NCI-H748 treated with DMSO at 0.1 percent for 48 hours (cell line): ENCODE measurements at regions not wholly inside any gene's neighbourhood (a gene's known extent, or its start where the extent isn't known, plus 50 kb on each side); places are given as distances from the start of the nearest gene placed in this dataset.

Experiments
- DNase-seq: peaks from one replicate; lab custom pipeline; 2025; lab: John Stamatoyannopoulos, UW

- DNase-seq, result no peak
Observed at GRCh38 chr22:44442186-44442815, 55.7 kb downstream of the RTL6 start.

GRCh38 chr22:44441401-44442185 lies 56.4 kb downstream of the RTL6 start:
- no peak for DNase-seq

- no peak for DNase-seq
Observed at GRCh38 chr22:44440224-44441160, 57.5 kb downstream of the RTL6 start.

DNA sequence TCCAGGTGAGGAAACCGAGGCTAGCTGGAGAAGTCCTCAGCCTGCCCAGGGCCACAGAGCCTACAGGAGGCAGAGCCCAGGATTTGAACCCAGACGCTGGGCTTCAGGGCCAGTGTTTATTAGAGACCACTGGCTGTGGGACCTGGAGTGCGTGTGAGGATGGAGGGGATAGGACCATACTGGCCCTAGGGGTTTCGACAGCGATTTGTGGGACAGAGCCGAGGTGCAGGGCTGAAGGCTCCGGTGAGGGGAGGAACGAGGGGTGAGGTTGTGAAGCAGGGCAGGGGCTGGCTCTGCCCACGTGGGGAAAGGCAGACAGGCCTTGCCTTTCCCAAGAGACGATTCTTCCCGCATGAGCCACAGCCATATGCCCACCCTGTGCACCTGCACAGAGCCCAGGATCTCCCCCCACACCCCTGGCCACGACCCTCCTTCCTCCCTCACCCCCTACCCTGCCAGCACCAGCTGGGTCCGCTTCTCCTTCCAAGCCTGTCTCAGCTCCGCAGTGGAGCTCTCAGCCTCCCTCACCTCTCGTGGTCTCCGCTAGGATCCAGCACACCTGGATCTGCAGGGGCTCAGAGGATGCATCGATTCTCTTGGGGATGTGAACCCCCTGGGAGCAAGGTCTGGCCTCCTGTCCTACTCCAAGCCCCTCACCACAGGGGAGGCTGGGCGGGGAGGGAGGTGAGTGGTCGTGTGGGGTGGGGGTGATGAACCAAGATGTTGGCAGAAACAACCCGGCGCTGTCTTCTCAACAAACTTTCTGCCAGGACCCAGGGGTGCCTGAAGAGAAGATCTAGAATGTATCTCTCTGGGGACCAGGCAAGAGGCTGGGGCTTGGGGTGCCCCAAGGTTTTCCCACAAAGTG lies 58.4 kb downstream of the RTL6 start:
- DNase-seq, result no peak

DNA sequence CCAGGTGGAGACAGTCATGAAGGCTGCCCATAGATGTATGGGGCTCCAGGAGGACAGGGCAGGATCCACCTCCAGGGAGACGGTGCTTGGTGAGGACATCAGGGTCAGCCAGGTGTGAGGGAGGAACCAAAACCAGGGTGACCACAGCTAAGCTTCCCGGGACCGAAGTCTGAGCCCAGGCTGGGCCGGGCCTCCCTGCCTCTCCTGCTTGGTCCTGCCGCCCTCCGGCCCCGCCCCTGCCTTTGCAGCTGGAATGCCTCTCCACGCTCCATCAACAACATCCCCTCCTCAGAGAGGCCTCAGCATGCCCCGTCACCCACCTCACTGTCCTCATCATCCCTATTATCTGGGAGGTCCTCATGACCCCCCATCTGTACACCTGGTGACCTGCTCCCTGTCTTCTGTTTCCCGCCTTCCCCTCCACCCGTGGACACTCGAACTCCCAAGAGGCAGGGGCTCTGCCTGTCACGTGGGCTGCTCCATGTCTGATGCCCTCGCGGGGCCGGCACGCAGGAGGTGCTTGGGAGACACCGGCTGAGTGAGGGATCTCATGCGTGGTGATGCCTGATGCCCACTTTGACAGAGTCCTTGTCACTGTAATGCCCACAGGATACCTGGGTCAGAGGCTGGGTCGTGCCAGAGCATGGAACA lies 59.4 kb downstream of the RTL6 start:
- no peak for DNase-seq

DNA sequence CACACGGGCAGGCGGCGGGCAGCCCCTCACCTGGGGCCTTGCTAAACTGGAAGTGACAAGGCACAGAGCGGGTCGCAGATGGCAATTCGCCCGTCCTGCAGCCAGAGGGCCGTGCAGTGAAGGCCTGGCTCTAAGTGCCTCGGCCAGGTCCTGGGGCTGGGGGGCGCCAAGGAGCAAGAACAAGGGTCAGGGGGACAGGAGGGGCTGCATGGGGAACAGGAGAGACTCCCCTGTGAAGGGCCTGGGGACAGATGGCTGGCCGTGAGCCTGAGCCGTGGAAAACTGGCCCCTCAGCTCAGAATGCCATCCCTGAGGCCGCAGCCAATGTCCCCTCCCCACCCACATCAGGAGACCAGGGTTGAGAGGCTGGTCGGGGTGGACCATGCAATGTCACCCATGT lies 60.0 kb downstream of the RTL6 start:
- DNase-seq, result no peak

DNA sequence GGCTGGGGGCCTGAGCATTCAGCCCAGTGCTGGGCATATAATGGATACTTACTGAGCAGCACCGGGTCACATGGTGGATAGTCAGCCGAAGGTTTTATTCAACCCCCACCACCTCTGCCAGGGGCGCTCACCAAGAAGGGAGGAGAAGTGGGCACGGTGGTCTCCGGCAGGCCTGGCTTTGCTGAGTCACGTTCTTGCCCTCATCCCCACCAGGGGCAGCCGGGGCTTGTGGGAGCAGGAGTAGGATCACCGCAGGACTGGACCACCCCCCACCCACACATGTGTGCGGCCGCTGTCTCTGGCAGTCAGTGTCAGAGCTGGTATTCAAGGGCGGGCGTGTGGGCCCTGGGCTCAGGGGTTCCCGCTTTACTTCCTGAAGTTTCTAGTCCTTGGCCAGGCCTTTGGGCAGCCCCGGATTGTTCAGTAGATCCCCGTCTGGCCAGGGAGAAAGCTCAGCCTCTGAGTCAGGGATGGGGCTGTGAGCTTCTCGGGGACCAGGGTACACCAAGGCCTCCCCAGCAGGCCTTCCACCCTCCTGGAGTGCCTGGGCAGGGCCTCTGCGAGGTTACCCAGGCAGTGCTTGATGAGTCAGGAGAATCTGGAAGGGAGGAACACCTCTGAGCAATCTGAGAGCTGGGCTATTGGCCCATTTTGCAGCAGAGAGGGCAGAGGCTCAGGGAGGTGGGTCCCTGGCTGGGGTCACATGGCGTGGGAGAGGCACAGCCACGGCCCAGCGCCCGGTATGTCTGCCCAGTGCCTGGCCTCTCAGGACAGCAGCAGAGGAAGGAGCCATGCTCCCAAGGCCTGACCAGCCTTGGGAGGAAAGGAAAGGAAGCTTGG lies 60.6 kb downstream of the RTL6 start:
- DNase-seq, result no peak

DNA sequence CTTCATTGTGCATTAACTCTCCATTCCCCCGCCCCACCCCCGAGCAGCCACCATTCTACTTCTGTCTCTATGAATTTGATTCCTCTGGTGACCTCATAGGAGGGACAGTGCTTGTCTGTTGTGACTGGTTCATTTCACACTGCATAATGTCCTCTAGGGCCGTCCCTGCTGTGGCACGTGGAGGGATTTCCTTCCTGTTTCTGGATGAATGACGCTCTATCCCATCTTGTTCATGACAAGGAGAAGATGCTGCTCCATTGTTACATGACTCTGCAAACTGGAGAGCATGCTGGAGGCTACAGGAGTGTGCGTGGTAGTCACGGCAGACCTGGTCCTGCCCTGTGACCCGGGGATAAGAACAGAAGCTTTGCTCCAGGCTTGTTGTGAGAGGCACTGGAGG lies 61.3 kb downstream of the RTL6 start:
- no peak for DNase-seq

DNA sequence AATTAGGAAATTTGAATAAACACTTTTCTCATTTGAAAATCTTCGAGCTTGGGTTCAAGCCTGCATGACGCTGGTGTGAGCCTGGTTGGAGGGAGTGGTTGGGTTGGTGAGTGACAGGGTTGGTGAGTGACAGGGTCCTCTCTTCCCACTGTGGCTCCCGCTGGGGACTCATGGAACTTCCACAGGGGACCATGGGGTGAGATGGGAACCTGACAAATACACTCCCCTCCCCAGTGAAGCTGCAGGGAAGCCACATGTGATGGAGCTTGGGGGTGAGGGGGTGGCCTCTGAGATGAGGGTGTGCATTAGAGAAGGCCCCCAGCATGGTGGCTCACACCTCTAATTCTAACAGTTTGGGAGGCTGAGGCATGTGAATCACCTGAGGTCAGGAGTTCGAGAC lies 66.8 kb downstream of the RTL6 start:
- no peak for DNase-seq

DNA sequence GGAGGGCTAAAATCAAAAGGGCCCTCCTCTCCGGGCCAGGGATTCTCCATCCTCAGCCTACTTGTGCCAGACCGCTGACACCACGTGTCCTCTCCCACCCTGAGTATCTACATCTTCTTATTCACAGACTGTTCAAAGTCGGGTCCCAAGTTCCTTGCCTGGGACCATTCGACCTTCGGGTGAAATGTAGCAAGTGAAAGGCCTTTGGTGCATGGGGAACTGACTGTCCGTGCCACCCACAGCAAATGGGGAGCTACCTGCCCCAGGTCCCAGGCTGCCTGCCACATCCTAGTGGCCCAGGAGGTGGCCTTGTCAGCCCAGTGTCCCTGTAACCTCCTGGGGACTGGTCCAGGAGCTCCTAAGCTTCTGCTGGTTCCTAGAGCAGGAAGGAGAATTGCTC lies 67.3 kb downstream of the RTL6 start:
- DNase-seq, result no peak

DNA sequence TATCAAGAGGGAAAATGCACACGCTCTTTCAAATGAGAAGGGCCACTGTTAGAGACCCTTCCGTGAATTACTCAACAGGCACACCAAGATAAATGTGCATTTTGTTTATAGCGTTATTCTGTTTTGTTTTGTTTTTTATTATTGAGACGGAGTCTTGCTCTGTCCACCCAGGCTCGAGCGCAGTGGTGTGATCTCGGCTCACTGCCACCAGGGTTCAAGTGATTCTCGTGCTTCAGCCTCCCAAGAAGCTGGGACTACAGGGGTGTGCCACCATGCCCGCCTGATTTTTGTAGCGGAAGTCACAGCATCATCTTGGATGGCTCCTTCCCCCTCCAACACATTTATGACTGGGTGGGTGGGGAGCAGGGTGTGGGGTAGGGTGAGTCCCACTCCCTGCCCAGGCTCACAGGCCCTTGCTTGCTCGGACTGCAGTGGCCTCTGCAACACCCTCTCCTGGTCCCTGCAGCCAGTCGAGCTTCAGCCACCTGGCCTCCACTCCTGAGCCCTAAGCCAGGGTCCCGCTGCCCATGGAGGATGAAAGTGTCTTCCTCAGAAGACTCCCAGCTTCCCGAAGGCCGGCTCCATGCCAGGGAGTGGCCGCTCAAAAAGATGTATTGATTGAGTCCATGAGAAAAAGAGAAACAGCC lies 68.0 kb downstream of the RTL6 start:
- DNase-seq, result no peak

DNA sequence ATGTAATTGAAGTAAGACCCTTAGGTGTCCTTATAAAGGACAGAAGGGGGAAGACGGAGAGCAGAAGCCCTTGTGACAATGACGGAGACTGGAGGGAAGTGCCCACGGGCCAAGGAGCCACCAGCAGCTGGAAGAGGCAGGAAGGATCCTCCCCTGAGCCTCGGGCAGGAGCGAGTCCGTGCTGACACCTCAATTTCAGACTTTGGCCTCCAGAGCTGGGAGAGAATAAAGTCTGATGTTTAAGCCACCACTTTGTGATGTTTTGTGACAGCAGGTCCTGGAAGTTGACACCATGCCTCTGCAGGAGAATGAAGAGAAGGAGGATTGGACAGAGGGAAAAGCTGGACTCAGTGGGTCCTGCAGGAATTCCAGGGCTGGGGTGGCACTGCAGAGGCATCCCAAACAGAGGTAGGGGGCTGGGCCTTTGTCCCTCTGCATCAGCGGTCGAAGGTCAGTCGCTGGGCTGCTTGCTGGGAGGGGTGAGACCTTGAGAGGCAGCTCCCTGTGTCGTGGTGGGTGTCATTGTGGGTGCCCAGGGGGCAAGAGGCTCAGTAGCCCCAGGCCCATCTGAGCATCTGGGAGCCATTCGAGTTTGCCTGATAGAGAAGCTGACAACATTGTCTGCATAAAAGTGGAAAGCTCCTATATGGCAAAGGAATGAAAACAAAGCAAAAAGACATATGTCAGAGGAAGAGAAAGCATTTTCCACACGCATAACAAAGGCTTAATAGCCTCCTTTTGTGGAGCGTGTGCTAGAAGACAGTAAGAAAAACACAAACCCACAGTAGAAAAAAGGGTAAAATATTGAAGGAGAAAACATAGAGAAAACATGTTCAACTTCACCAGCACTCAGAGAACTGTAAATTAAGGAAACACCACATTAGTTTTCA lies 68.8 kb downstream of the RTL6 start:
- DNase-seq, result no peak

GRCh38 chr22:44427611-44428470 lies 70.2 kb downstream of the RTL6 start:
- no peak for DNase-seq

- DNase-seq, result no peak
Observed at GRCh38 chr22:44426981-44427380, 71.1 kb downstream of the RTL6 start.

GRCh38 chr22:44425694-44426045 lies 72.4 kb downstream of the RTL6 start:
- DNase-seq, result no peak

DNA sequence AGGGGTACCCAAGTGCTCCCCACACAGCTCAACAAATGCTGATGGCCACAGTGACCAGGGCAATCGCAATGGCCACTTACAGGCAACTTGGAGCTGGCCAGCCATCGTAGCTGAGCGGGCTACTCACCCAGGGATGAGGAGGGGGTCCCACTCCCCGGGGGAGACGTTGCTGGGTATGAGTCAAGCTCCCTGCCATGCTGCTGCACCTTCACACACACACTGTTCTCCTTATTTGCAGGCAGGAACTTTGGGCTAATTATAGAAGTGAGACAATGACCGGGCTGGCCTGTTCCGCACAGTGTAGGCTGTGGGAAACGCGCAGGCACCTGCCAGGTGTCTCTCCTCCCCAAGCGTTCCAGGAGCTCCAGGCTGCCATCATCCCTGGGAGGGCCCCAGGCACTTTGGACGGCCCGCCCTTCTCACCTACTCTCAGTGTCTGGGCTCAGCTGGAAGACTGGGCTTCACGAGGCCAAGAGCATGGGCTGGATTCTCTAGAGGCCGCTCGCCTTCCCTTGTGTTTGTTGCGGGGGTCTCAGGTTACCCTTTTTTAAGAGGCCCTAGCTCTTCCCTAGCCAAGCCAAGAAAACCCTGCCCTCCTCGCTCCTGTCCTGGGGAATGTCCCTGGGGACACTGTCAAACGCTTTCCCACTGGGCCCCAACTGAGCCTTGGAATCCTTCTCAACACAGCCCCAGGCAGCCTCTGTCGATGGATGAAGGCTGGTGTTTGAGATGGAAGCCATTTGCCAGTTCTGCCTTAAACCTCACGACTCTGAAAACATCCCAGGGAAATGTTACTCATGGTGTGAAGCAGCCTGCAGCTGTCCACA lies 73.0 kb downstream of the RTL6 start:
- no peak for DNase-seq

- DNase-seq, result no peak
Observed at GRCh38 chr22:44424359-44424682, 73.7 kb downstream of the RTL6 start.
